Peyer's patch (tissue), 4 donors: ENCODE measurements at regions not wholly inside any gene's neighbourhood (a gene's known extent, or its start where the extent isn't known, plus 50 kb on each side); places are given as distances from the start of the nearest gene placed in this dataset.

ENCODE experiments used
- POLR2A ChIP-seq, 2 donors: fragments of 450-650 bp; IDR thresholded peaks; one replicate each; pipeline ENCODE4 v1.5.1; 2017; ENCODE audit warnings: antibody characterized with exemption in 2 of 2, mild to moderate bottlenecking in 2 of 2, moderate library complexity in 2 of 2
- TF ChIP-seq, protein P1 (sequence below), 6 experiments: fragments of 450-650 bp in 4 of 6; fragments of 200-600 bp in 2 of 6; sonication (generic) in 1 of 6; IDR thresholded peaks; one replicate each; pipeline ENCODE4 v1.5.1; 2017 to 2019; ENCODE audit warnings: antibody characterized with exemption in 6 of 6, mild to moderate bottlenecking in 3 of 6, moderate library complexity in 1 of 6

- TF ChIP-seq, protein P1, sequence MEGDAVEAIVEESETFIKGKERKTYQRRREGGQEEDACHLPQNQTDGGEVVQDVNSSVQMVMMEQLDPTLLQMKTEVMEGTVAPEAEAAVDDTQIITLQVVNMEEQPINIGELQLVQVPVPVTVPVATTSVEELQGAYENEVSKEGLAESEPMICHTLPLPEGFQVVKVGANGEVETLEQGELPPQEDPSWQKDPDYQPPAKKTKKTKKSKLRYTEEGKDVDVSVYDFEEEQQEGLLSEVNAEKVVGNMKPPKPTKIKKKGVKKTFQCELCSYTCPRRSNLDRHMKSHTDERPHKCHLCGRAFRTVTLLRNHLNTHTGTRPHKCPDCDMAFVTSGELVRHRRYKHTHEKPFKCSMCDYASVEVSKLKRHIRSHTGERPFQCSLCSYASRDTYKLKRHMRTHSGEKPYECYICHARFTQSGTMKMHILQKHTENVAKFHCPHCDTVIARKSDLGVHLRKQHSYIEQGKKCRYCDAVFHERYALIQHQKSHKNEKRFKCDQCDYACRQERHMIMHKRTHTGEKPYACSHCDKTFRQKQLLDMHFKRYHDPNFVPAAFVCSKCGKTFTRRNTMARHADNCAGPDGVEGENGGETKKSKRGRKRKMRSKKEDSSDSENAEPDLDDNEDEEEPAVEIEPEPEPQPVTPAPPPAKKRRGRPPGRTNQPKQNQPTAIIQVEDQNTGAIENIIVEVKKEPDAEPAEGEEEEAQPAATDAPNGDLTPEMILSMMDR (IDR thresholded peaks at IDR 0.05) = no peak
- no peak for TF ChIP-seq POLR2A (IDR thresholded peaks at IDR 0.05)
Measured at GRCh38 chr7:46970131-46970430, 611.8 kb downstream of the TNS3 start.
